ENCODE measurements at regions not wholly inside any gene's neighbourhood (a gene's known extent, or its start where the extent isn't known, plus 50 kb on each side); places are given as distances from the start of the nearest gene placed in this dataset.

DNA sequence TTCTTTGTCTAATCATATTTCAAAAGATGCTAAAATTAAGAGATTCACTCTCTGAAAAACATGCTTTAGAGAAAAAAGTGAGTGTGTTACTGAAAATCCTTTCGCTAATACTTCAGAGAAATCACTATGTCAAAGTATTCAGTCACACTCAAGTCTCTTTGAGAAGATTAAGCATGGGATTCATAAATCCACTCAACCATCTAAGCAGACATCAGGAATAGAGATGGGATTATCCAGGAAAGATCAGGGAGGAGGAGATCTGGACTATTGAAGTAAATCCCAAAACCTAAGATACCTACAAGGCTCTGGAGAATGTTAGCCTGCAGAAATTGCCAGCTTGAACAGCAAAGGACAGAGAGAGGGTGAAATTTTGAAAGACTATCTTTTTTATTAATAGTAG, 317.2 kb upstream of the ACO1 start:
- TF ChIP-seq, protein P1, sequence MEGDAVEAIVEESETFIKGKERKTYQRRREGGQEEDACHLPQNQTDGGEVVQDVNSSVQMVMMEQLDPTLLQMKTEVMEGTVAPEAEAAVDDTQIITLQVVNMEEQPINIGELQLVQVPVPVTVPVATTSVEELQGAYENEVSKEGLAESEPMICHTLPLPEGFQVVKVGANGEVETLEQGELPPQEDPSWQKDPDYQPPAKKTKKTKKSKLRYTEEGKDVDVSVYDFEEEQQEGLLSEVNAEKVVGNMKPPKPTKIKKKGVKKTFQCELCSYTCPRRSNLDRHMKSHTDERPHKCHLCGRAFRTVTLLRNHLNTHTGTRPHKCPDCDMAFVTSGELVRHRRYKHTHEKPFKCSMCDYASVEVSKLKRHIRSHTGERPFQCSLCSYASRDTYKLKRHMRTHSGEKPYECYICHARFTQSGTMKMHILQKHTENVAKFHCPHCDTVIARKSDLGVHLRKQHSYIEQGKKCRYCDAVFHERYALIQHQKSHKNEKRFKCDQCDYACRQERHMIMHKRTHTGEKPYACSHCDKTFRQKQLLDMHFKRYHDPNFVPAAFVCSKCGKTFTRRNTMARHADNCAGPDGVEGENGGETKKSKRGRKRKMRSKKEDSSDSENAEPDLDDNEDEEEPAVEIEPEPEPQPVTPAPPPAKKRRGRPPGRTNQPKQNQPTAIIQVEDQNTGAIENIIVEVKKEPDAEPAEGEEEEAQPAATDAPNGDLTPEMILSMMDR (IDR thresholded peaks at IDR 0.05; ENCODE audit: extremely low read depth in 1 of 2, insufficient read depth in 1 of 2, low read depth in 1 of 2, low read length in 2 of 2), result no peak
- TF ChIP-seq MAX (IDR thresholded peaks at IDR 0.05; ENCODE audit: insufficient read depth, insufficient read length) (no peak), POLR2A (IDR thresholded peaks at IDR 0.05; ENCODE audit: low read depth, low read length) (no peak), POLR2AphosphoS5 (IDR thresholded peaks at IDR 0.05; ENCODE audit: insufficient read depth, low read depth, low read length) (no peak)
